Transverse colon (tissue), 4 donors: ENCODE measurements at regions not wholly inside any gene's neighbourhood (a gene's known extent, or its start where the extent isn't known, plus 50 kb on each side); places are given as distances from the start of the nearest gene placed in this dataset.

ENCODE experiments used
- DNase-seq: peaks from one replicate; pipeline ENCODE4 v3.0.0-alpha.2; 2019
- H3K27ac ChIP-seq, 4 donors: fragments of 200-600 bp; sonication (generic); 2 replicates each; pipeline ENCODE4 v1.5.1; 2016 to 2018; ENCODE audit warnings: inconsistent platforms in 4 of 4
- H3K27me3 ChIP-seq: fragments of 200-600 bp; sonication (generic); 2 replicates; pipeline ENCODE4 v1.5.1; 2017; ENCODE audit warnings: inconsistent platforms
- H3K36me3 ChIP-seq, 4 donors: fragments of 200-600 bp; sonication (generic); 2 replicates each; pipeline ENCODE4 v1.5.1; 2017 to 2019; ENCODE audit warnings: inconsistent platforms in 4 of 4
- H3K4me1 ChIP-seq, 4 donors: fragments of 200-600 bp; sonication (generic); 2 replicates each; pipeline ENCODE4 v1.5.1; 2017 to 2020; ENCODE audit warnings: inconsistent platforms in 4 of 4
- H3K4me3 ChIP-seq, 4 donors: fragments of 200-600 bp; sonication (generic); 1 replicate in 1 of 4; 2 replicates in 3 of 4; pipeline versions ENCODE4 v1.5.1 to v1.6.1; 2017 to 2019; ENCODE audit warnings: inconsistent platforms in 4 of 4
- H3K9me3 ChIP-seq, 2 donors: fragments of 200-600 bp; sonication (generic); 2 replicates each; pipeline ENCODE4 v1.5.1; 2017 to 2019; ENCODE audit warnings: inconsistent platforms in 2 of 2
- CTCF ChIP-seq, 5 experiments: fragments of 200-600 bp in 3 of 5; fragments of 450-650 bp in 2 of 5; sonication (generic) in 3 of 5; IDR thresholded peaks; 1 replicate in 2 of 5; 2 replicates in 3 of 5; pipeline ENCODE4 v1.5.1; 2016 to 2017; ENCODE audit warnings: antibody characterized with exemption in 5 of 5, inconsistent platforms in 3 of 5, mild to moderate bottlenecking in 2 of 5, moderate library complexity in 1 of 5
- EP300 ChIP-seq: sonication (generic); formaldehyde crosslinking; IDR thresholded peaks from one replicate; pipeline ENCODE4 v1.6.1; 2017; ENCODE audit warnings: antibody characterized with exemption, low read depth
- POLR2A ChIP-seq: fragments of 450-650 bp; IDR thresholded peaks from one replicate; pipeline ENCODE4 v1.6.1; 2016; ENCODE audit warnings: antibody characterized with exemption, mild to moderate bottlenecking, moderate library complexity
- POLR2AphosphoS5 ChIP-seq, 3 donors: sonication (generic); formaldehyde crosslinking; IDR thresholded peaks; one replicate each; pipeline ENCODE4 v1.6.1; 2016; ENCODE audit warnings: antibody characterized with exemption in 3 of 3
- WGBS, 2 donors: methylation state at CpG; one replicate each; pipeline ENCODE4 v1.1.5; 2018; ENCODE audit warnings: low coverage in 1 of 2; 5-methylcytosine and 5-hydroxymethylcytosine counted together
- in situ Hi-C, 4 donors: fragments of 200-750 bp; cut with MboI; loops; one replicate each; pipeline versions ENCODE4 v1.15.0 to v1.15.1; 2017; ENCODE audit warnings: low sequenced_read_pairs in 3 of 4, low pct_ligation_motif_present in 1 of 4, low pct_unique_long_range_greater_than_20kb in 1 of 4
- intact Hi-C: fragments of 100-400 bp; cut with DNase I; formaldehyde crosslinking; loops from one replicate; pipeline ENCODE4 v1.15.1; 2023; ENCODE audit warnings: low total_unique reads

- 83 to 87% methylated on average over 2 of the region's 2 CpGs for WGBS, 2 donors
- H3K4me1 ChIP-seq = peaks cover 0 to 5% (median 0%) of the 10 kb centered on the region in 4 donors
- no peaks in the 10 kb centered on the region for H3K9me3 ChIP-seq
- intact Hi-C loops = no loop called here
- DNase-seq = no peak
- TF ChIP-seq EP300 (no peak), CTCF (IDR thresholded peaks at IDR 0.05) (no peak), POLR2AphosphoS5 (IDR thresholded peaks at IDR 0.05) (no peak), POLR2A (no peak)
- H3K4me3 ChIP-seq = no peak overlapping the region
- H3K27ac ChIP-seq = no peak overlapping the region
- H3K36me3 ChIP-seq = no peaks in the 10 kb centered on the region
- no peaks in the 10 kb centered on the region for H3K27me3 ChIP-seq
- in situ Hi-C loops = no loop called here
Measured at GRCh38 chr13:53101883-53102282, 73.3 kb downstream of the OLFM4 start.

GRCh38 chr13:53104136-53104535, 75.5 kb downstream of the OLFM4 start:
- 54 to 86% methylated on average over 1 to 2 of the region's 2 CpGs for WGBS, 2 donors
- H3K9me3 ChIP-seq = no peaks in the 10 kb centered on the region
- no peaks in the 10 kb centered on the region for H3K27me3 ChIP-seq
- in situ Hi-C loops (no loop called here), intact Hi-C loops (no loop called here)
- H3K4me1 ChIP-seq = peaks cover 0 to 5% (median 0%) of the 10 kb centered on the region in 4 donors
- DNase-seq = no peak
- H3K36me3 ChIP-seq = no peaks in the 10 kb centered on the region
- H3K27ac ChIP-seq = no peak overlapping the region
- no peak overlapping the region for H3K4me3 ChIP-seq
- TF ChIP-seq CTCF (IDR thresholded peaks at IDR 0.05) (no peak), EP300 (no peak), POLR2AphosphoS5 (IDR thresholded peaks at IDR 0.05) (no peak), POLR2A (no peak)

- 79 to 80% methylated on average over 1 to 3 of the region's 3 CpGs for WGBS, 2 donors
- Histone ChIP-seq H3K27ac (no peak overlapping the region), H3K4me1 (peaks cover 0 to 3% (median 0%) of the 10 kb centered on the region in 4 donors), H3K27me3 (no peaks in the 10 kb centered on the region), H3K36me3 (no peaks in the 10 kb centered on the region), H3K9me3 (no peaks in the 10 kb centered on the region), H3K4me3 (no peak overlapping the region)
- intact Hi-C loops = no loop called here
- in situ Hi-C loops = no loop called here
- TF ChIP-seq CTCF (IDR thresholded peaks at IDR 0.05) (no peak), POLR2A (no peak), EP300 (no peak), POLR2AphosphoS5 (IDR thresholded peaks at IDR 0.05) (no peak)
- DNase-seq = no peak
Measured at GRCh38 chr13:53105477-53105876, 76.9 kb downstream of the OLFM4 start.

- TF ChIP-seq CTCF (IDR thresholded peaks at IDR 0.05) (no peak), POLR2A (no peak), EP300 (no peak), POLR2AphosphoS5 (IDR thresholded peaks at IDR 0.05) (no peak)
- Histone ChIP-seq H3K27me3 (no peaks in the 10 kb centered on the region), H3K27ac (no peak overlapping the region), H3K36me3 (no peaks in the 10 kb centered on the region), H3K9me3 (no peaks in the 10 kb centered on the region), H3K4me3 (no peak overlapping the region), H3K4me1 (no peaks in the 10 kb centered on the region)
- 73 to 83% methylated on average over 3 of the region's 3 CpGs for WGBS, 2 donors
- DNase-seq = no peak
- intact Hi-C loops = no loop called here
- in situ Hi-C loops = no loop called here
Measured at GRCh38 chr13:53105890-53106289, 77.3 kb downstream of the OLFM4 start.
